Fibroblast of lung (primary cell): ENCODE measurements at regions not wholly inside any gene's neighbourhood (a gene's known extent, or its start where the extent isn't known, plus 50 kb on each side); places are given as distances from the start of the nearest gene placed in this dataset.
"Not testable (repeated sequence)": the region's sequence is repeated elsewhere in the genome, so short reads cannot be mapped to it uniquely, and the experiment has no call there.

Source experiments
- EZH2 ChIP-seq: IDR thresholded peaks from 2 replicates; pipeline ENCODE4 v1.5.1; 2012; ENCODE audit warnings: low read length, control low read depth, mild to moderate bottlenecking; ENCODE audit errors: missing control alignments
- TF ChIP-seq, protein P1 (sequence below), 2 donors: IDR thresholded peaks in 1 of 2; conservative IDR thresholded peaks in 1 of 2; 1 replicate in 1 of 2; 2 replicates in 1 of 2; pipeline ENCODE4 v1.5.1; 2011 to 2012; ENCODE audit warnings: low read length in 2 of 2, control low read depth in 1 of 2, inconsistent platforms in 1 of 2, low read depth in 1 of 2, mild to moderate bottlenecking in 1 of 2

DNA sequence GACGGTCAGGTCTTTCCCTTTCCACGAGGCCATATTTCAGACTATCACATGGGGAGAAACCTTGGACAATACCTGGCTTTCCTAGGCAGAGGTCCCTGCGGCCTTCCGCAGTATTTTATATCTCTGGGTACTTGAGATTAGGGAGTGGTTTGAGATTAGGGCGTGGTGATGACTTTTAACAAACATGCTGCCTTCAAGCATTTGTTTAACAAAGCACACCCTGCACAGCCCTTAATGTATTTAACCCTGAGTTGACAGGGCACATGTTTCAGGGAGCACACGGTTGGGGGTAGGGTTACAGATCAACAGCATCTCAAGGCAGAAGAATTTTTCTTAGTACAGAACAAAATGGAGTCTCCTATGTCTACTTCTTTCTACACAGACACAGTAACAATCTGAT lies 80.5 kb upstream of the ST8SIA4 start:
- TF ChIP-seq, protein P1, sequence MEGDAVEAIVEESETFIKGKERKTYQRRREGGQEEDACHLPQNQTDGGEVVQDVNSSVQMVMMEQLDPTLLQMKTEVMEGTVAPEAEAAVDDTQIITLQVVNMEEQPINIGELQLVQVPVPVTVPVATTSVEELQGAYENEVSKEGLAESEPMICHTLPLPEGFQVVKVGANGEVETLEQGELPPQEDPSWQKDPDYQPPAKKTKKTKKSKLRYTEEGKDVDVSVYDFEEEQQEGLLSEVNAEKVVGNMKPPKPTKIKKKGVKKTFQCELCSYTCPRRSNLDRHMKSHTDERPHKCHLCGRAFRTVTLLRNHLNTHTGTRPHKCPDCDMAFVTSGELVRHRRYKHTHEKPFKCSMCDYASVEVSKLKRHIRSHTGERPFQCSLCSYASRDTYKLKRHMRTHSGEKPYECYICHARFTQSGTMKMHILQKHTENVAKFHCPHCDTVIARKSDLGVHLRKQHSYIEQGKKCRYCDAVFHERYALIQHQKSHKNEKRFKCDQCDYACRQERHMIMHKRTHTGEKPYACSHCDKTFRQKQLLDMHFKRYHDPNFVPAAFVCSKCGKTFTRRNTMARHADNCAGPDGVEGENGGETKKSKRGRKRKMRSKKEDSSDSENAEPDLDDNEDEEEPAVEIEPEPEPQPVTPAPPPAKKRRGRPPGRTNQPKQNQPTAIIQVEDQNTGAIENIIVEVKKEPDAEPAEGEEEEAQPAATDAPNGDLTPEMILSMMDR (conservative IDR thresholded peaks at IDR 0.05 in 1 of 2, IDR thresholded peaks at IDR 0.05 in 1 of 2; ENCODE audit: low read depth in 1 of 2, low read length in 2 of 2): not testable (repeated sequence)
- TF ChIP-seq EZH2: not testable (repeated sequence)
